ENCODE measurements at regions not wholly inside any gene's neighbourhood (a gene's known extent, or its start where the extent isn't known, plus 50 kb on each side); places are given as distances from the start of the nearest gene placed in this dataset.

DNA sequence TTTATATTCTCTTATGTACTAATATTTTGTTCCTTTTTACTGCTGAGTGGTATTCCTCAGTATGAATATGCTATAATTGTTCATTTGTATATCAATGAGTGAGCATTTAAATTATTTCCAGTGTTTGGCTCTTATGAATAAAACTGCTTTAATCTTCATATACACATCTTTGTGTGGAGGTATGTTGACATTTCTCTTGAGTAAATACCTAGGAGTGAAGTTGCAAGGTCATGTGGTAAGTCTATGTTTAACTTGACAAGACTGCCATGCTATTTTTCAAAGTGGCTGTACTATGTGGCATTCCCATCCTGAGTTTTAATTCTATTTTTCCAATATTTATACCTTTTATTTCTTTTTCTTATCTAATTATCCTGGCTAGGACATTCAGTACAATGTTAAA, 124.2 kb downstream of the ADSS2 start:
- TF ChIP-seq, protein P1, sequence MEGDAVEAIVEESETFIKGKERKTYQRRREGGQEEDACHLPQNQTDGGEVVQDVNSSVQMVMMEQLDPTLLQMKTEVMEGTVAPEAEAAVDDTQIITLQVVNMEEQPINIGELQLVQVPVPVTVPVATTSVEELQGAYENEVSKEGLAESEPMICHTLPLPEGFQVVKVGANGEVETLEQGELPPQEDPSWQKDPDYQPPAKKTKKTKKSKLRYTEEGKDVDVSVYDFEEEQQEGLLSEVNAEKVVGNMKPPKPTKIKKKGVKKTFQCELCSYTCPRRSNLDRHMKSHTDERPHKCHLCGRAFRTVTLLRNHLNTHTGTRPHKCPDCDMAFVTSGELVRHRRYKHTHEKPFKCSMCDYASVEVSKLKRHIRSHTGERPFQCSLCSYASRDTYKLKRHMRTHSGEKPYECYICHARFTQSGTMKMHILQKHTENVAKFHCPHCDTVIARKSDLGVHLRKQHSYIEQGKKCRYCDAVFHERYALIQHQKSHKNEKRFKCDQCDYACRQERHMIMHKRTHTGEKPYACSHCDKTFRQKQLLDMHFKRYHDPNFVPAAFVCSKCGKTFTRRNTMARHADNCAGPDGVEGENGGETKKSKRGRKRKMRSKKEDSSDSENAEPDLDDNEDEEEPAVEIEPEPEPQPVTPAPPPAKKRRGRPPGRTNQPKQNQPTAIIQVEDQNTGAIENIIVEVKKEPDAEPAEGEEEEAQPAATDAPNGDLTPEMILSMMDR (IDR thresholded peaks at IDR 0.05), result no peak
- TF ChIP-seq POLR2A (IDR thresholded peaks at IDR 0.05), result no peak
